ENCODE measurements at regions not wholly inside any gene's neighbourhood (a gene's known extent, or its start where the extent isn't known, plus 50 kb on each side); places are given as distances from the start of the nearest gene placed in this dataset.

- no peak for TF ChIP-seq SP1 (IDR thresholded peaks at IDR 0.05; ENCODE audit: low read depth, low read length)
- no peak for TF ChIP-seq CHD2 (IDR thresholded peaks at IDR 0.05; ENCODE audit: low read length)
- TF ChIP-seq SIX5 (IDR thresholded peaks at IDR 0.05; ENCODE audit: low read depth, low read length): no peak
- no peak for TF ChIP-seq SIRT6 (IDR thresholded peaks at IDR 0.05; ENCODE audit: low read length)
- TF ChIP-seq GABPA (IDR thresholded peaks at IDR 0.05; ENCODE audit: borderline replicate concordance, insufficient read depth, low read length): no peak
- TF ChIP-seq EZH2 (IDR thresholded peaks at IDR 0.05; ENCODE audit: low read depth, low read length, severe bottlenecking): no peak
- TF ChIP-seq CEBPB (IDR thresholded peaks at IDR 0.05; ENCODE audit: low read depth, low read length): no peak
Measured at GRCh38 chr6:81906709-81907204, 154.3 kb upstream of the TENT5A start (continued).

All from H1 (cell line).